Activated CD8-positive, alpha-beta T cell treated with anti-CD3 and anti-CD28 coated beads for 36 hours (primary cell): ENCODE measurements at regions not wholly inside any gene's neighbourhood (a gene's known extent, or its start where the extent isn't known, plus 50 kb on each side); places are given as distances from the start of the nearest gene placed in this dataset.

ENCODE experiments used
- ATAC-seq: fragments of 200-7000 bp; cut with Tn5 transposase; one replicate; pipeline ENCODE4 v1.10.0; 2021; ENCODE audit warnings: mild to moderate bottlenecking, moderate library complexity
- CTCF ChIA-PET: fragments of 350-600 bp; sonication (Branson Sonifier 250); formaldehyde crosslinking; loops from one replicate; lab custom pipeline; 2021; ENCODE audit warnings: antibody characterized with exemption; lab: Charles Lee
- POLR2A ChIA-PET: fragments of 350-600 bp; sonication (Branson Sonifier 250); formaldehyde crosslinking; loops from one replicate; lab custom pipeline; 2021; ENCODE audit warnings: antibody characterized with exemption; lab: Charles Lee
- DNase-seq: peaks from one replicate; pipeline ENCODE4 v3.0.0-alpha.2; 2020
- H3K27ac Mint-ChIP-seq: one replicate; pipeline ENCODE4 v1.8.0; 2021; ENCODE audit warnings: mild to moderate bottlenecking, mixed read lengths
- H3K27me3 Mint-ChIP-seq: one replicate; pipeline ENCODE4 v1.8.0; 2021; ENCODE audit warnings: mixed read lengths
- H3K36me3 Mint-ChIP-seq: one replicate; pipeline ENCODE4 v1.8.0; 2021; ENCODE audit warnings: low read depth, mixed read lengths
- H3K4me1 Mint-ChIP-seq: one replicate; pipeline ENCODE4 v1.8.0; 2021; ENCODE audit warnings: low read depth, mixed read lengths
- H3K4me3 Mint-ChIP-seq: one replicate; pipeline ENCODE4 v1.8.0; 2021; ENCODE audit warnings: mild to moderate bottlenecking, moderate library complexity, mixed read lengths
- H3K9me3 Mint-ChIP-seq: one replicate; pipeline ENCODE4 v1.8.0; 2021; ENCODE audit warnings: mixed read lengths
- intact Hi-C: fragments of 100-400 bp; cut with micrococcal nuclease; formaldehyde crosslinking; loops from one replicate; pipeline ENCODE4 v1.10.0; 2022
- TF ChIP-seq, protein P1 (sequence below): fragments of 200-600 bp; IDR thresholded peaks from one replicate; pipeline ENCODE4 v1.8.0; 2022; ENCODE audit warnings: antibody characterized with exemption, mild to moderate bottlenecking

DNA sequence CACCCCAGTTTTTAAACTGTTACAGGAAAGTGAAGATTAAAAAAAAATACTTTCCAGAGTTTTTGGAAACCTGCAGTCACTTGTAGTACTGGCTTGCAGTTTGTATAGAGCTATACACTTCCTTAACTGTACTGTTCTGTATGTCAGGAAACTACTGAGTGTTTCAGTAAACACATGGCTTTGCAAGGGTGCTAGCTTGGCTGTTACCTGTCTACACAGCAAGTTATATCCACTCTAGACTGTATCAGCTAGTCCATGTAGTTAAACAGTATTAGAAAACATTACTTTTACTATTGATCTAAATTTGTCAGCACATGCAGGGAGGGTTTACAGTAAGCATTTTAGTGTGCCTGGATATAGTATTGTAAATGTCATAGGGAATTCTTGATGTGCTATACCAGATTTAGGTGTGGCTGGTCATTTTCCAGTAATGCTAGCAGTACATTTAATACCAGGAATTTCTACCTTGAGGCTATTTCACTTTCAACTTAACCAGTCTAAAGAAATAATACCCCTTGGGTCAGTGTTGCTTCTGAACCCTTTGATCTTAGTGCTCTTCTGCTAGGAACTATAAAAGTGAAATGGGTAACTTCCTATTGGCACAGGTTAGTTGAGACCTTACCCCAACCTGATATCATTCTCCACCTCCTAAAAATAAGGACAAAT lies 192.3 kb upstream of the ANKRD50 start:
- ATAC-seq (no peak), DNase-seq (no peak)
- Mint-ChIP-seq H3K27me3 (no peaks in the 10 kb centered on the region), H3K4me1 (no peaks in the 10 kb centered on the region), H3K4me3 (no peak overlapping the region), H3K9me3 (peaks cover 2% of the 10 kb centered on the region), H3K36me3 (no peaks in the 10 kb centered on the region), H3K27ac (no peak overlapping the region)
- ChIA-PET POLR2A (no interaction called here), CTCF (no interaction called here)
- intact Hi-C loops: no loop called here
- TF ChIP-seq, protein P1, sequence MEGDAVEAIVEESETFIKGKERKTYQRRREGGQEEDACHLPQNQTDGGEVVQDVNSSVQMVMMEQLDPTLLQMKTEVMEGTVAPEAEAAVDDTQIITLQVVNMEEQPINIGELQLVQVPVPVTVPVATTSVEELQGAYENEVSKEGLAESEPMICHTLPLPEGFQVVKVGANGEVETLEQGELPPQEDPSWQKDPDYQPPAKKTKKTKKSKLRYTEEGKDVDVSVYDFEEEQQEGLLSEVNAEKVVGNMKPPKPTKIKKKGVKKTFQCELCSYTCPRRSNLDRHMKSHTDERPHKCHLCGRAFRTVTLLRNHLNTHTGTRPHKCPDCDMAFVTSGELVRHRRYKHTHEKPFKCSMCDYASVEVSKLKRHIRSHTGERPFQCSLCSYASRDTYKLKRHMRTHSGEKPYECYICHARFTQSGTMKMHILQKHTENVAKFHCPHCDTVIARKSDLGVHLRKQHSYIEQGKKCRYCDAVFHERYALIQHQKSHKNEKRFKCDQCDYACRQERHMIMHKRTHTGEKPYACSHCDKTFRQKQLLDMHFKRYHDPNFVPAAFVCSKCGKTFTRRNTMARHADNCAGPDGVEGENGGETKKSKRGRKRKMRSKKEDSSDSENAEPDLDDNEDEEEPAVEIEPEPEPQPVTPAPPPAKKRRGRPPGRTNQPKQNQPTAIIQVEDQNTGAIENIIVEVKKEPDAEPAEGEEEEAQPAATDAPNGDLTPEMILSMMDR: no peak

DNA sequence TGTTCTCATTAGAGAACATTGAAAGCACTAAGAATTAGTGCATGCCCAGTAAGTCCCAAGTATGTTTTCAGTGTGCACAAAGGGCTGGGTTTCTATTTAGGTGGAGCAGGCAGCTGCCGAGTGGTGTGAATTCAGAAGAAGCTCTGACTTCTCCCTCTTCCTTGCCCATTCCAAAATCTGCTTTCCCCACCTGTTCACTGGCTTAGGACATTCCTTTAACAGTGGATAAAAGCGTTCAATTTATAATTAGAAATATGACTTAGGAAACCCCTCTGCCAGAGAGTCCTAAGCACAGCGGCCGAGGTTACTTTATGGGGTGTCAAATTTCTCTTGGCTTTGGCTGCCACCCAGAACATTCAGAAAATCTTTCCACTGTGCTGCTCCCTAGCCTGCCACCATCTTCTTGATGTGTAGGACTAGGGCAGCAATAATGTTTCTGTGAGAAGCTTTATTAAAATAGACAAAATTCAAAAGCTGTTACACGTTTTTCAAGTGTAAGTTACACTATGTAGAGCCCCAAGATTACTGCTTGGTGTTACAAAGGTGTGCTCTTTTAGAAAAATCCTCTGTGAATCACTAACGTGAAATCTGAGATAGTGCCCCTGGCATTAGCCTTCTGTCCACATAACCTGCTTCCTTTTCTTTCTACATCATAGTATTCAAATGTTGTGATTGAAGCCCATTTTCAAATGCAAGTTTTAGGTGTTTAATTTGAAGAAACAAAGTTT lies 191.6 kb upstream of the ANKRD50 start:
- POLR2A ChIA-PET: no interaction called here
- ATAC-seq: no peak
- H3K36me3 Mint-ChIP-seq: no peaks in the 10 kb centered on the region

DNA sequence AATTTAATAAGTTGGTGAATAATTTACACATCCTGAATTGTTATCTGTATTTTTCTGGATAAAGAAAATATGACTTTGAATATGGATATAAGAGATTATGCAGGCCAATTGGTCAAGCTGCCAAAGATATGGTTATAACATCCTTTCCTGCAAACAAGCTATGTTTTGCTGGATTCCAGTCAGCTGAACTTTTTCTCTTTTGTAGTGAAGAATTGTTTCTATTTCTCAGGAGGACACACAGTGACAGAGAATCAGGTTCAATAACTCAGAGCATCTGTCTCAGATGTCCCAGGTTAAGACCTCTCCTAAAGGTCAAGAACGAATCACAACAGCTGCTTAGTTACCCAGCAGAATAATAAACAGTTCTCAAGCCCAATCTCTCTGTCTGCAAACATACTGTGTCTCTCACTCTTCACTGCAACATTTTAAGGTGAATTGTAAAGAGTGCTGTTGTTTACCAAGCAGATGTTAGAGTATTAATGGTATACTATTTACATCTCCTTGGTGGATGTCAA lies 189.5 kb upstream of the ANKRD50 start:
- H3K4me3 Mint-ChIP-seq: no peak overlapping the region
- H3K9me3 Mint-ChIP-seq: peaks cover 6% of the 10 kb centered on the region
- no peaks in the 10 kb centered on the region for H3K27me3 Mint-ChIP-seq
- no peaks in the 10 kb centered on the region for H3K36me3 Mint-ChIP-seq
- ATAC-seq (no peak), DNase-seq (no peak)
- TF ChIP-seq, protein P1: no peak
- ChIA-PET CTCF (no interaction called here), POLR2A (no interaction called here)
- intact Hi-C loops: no loop called here
- H3K4me1 Mint-ChIP-seq: no peaks in the 10 kb centered on the region
- H3K27ac Mint-ChIP-seq: no peak overlapping the region

More for the DNA sequence above, 191.6 kb upstream of the ANKRD50 start:
- DNase-seq: no peak
- TF ChIP-seq, protein P1: no peak
- H3K9me3 Mint-ChIP-seq: peaks cover 2% of the 10 kb centered on the region
- H3K4me1 Mint-ChIP-seq: no peaks in the 10 kb centered on the region
- CTCF ChIA-PET: no interaction called here
- H3K27me3 Mint-ChIP-seq: no peaks in the 10 kb centered on the region
- H3K4me3 Mint-ChIP-seq: no peak overlapping the region
- H3K27ac Mint-ChIP-seq: no peak overlapping the region
- intact Hi-C loops: no loop called here

DNA sequence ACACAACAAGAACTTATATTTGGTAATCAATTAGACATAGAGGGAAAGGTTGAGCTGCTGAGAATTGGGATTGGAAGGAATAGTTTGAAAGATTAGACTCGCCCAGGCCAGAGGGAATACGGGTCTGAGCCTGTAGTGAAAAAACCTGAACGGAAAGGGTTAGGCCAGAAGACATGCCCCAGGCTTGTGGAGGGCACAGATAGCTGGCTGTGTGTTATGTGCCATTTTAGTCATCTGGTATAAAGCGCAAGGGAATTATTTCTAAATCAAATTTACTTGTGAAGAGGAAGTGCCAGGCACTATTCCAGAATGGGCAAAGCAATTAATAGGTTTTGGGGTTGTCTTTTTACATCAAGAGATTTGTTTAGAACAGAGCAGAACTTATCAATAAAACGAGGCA lies 187.5 kb upstream of the ANKRD50 start:
- Mint-ChIP-seq H3K27me3 (no peaks in the 10 kb centered on the region), H3K36me3 (no peaks in the 10 kb centered on the region), H3K4me3 (no peak overlapping the region), H3K4me1 (no peaks in the 10 kb centered on the region), H3K27ac (no peak overlapping the region), H3K9me3 (peaks cover 8% of the 10 kb centered on the region)
- TF ChIP-seq, protein P1: no peak
- ATAC-seq (no peak), DNase-seq (no peak)
- intact Hi-C loops: no loop called here
- ChIA-PET CTCF (no interaction called here), POLR2A (no interaction called here)

DNA sequence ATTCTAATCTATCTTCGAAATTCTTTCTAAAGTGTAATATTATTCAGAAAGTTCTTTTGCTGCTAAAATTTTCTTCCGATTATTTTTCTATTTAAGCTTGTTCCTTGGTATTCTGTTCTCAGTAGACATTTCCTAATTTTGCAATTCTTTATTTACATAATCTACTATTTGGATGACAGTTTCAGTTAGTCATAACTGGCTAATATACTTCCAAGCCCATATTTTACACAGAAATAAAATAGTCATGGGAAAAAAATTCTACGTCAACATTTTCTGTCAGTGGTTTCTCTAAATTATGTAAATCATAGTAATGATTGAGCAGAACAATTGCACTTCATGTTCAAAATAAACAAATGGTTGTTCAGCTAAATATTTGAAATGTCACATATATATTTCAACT lies 178.0 kb upstream of the ANKRD50 start:
- ChIA-PET CTCF (no interaction called here), POLR2A (no interaction called here)
- intact Hi-C loops: no loop called here
- Mint-ChIP-seq H3K4me3 (no peak overlapping the region), H3K27me3 (no peaks in the 10 kb centered on the region), H3K9me3 (peaks cover 2% of the 10 kb centered on the region), H3K36me3 (no peaks in the 10 kb centered on the region), H3K27ac (no peak overlapping the region), H3K4me1 (no peaks in the 10 kb centered on the region)
- DNase-seq (no peak), ATAC-seq (no peak)
- TF ChIP-seq, protein P1: no peak
